Mesenchymal stem cell (in vitro differentiated cells and primary cell): ENCODE measurements at regions not wholly inside any gene's neighbourhood (a gene's known extent, or its start where the extent isn't known, plus 50 kb on each side); places are given as distances from the start of the nearest gene placed in this dataset.
A peak's percentile ranks its signal among the peaks of the same experiment; 100 is the strongest.
"Not testable (repeated sequence)": the region's sequence is repeated elsewhere in the genome, so short reads cannot be mapped to it uniquely, and the experiment has no call there.

Experiments used
- DNase-seq: peaks from one replicate; pipeline ENCODE4 v3.0.0-alpha.2; 2013
- H2AFZ ChIP-seq: one replicate; pipeline ENCODE4 v1.6.1; 2013; ENCODE audit warnings: low read depth, mild to moderate bottlenecking, control low read depth, inconsistent platforms, low read length, moderate library complexity
- H2AK5ac ChIP-seq: 2 replicates; pipeline ENCODE4 v1.6.1; 2013; ENCODE audit warnings: low read length, moderate library complexity, mild to moderate bottlenecking, inconsistent platforms; ENCODE audit not compliant: severe bottlenecking
- H2BK120ac ChIP-seq: one replicate; pipeline ENCODE4 v1.6.1; 2013; ENCODE audit warnings: low read depth, mild to moderate bottlenecking, inconsistent platforms, low read length, moderate library complexity
- H2BK12ac ChIP-seq, 2 experiments: one replicate each; pipeline ENCODE4 v1.6.1; 2013; ENCODE audit warnings: inconsistent platforms in 2 of 2, low read length in 2 of 2, mild to moderate bottlenecking in 2 of 2, moderate library complexity in 2 of 2, control low read depth in 1 of 2
- H2BK15ac ChIP-seq: one replicate; pipeline ENCODE4 v1.6.1; 2013; ENCODE audit warnings: mild to moderate bottlenecking, low read depth, inconsistent platforms; ENCODE audit not compliant: poor library complexity, severe bottlenecking
- H2BK5ac ChIP-seq: 2 replicates; pipeline ENCODE4 v1.6.1; 2013; ENCODE audit warnings: low read depth, mild to moderate bottlenecking, low read length, control low read depth, inconsistent platforms; ENCODE audit not compliant: poor library complexity, severe bottlenecking
- H3K14ac ChIP-seq, 2 experiments: one replicate each; pipeline ENCODE4 v1.6.1; 2013; ENCODE audit warnings: inconsistent platforms in 2 of 2, low read length in 2 of 2, control low read depth in 1 of 2, mild to moderate bottlenecking in 1 of 2, moderate library complexity in 1 of 2
- H3K18ac ChIP-seq, 2 experiments: one replicate each; pipeline ENCODE4 v1.6.1; 2013; ENCODE audit warnings: inconsistent platforms in 2 of 2, low read length in 2 of 2, control low read depth in 1 of 2, low read depth in 1 of 2, mild to moderate bottlenecking in 1 of 2
- H3K23ac ChIP-seq, 2 experiments: one replicate each; pipeline ENCODE4 v1.6.1; 2013; ENCODE audit warnings: inconsistent platforms in 2 of 2, low read length in 2 of 2, mild to moderate bottlenecking in 2 of 2, moderate library complexity in 2 of 2, control low read depth in 1 of 2
- H3K27ac ChIP-seq: 2 replicates; pipeline ENCODE4 v1.5.1; 2013; ENCODE audit warnings: mild to moderate bottlenecking, moderate library complexity, low read length, control low read depth, inconsistent platforms; ENCODE audit not compliant: poor library complexity, severe bottlenecking
- H3K27me3 ChIP-seq, 2 experiments: 2 replicates each; pipeline versions ENCODE4 v1.6.1 to v1.7.0; 2013; ENCODE audit warnings: low read length in 2 of 2, mild to moderate bottlenecking in 2 of 2, moderate library complexity in 2 of 2, control low read depth in 1 of 2, inconsistent platforms in 1 of 2; ENCODE audit not compliant: control insufficient read depth in 1 of 2, insufficient read depth in 1 of 2
- H3K36me3 ChIP-seq, 2 experiments: 2 replicates each; pipeline versions ENCODE4 v1.6.1 to v1.7.0; 2013; ENCODE audit warnings: low read length in 2 of 2, control low read depth in 1 of 2, inconsistent platforms in 1 of 2, low read depth in 1 of 2, mild to moderate bottlenecking in 1 of 2; ENCODE audit not compliant: insufficient read depth in 2 of 2, control insufficient read depth in 1 of 2
- H3K4ac ChIP-seq, 2 experiments: one replicate each; pipeline ENCODE4 v1.6.1; 2013; ENCODE audit warnings: inconsistent platforms in 2 of 2, low read length in 2 of 2, mild to moderate bottlenecking in 2 of 2, moderate library complexity in 2 of 2, control low read depth in 1 of 2, low read depth in 1 of 2
- H3K4me1 ChIP-seq: 2 replicates; pipeline ENCODE4 v1.6.1; 2013; ENCODE audit warnings: low read depth, low read length, control low read depth; ENCODE audit not compliant: control insufficient read depth, insufficient read depth
- H3K4me2 ChIP-seq: 2 replicates; pipeline ENCODE4 v1.6.1; 2013; ENCODE audit warnings: low read length, mild to moderate bottlenecking, inconsistent platforms; ENCODE audit not compliant: poor library complexity, severe bottlenecking
- H3K4me3 ChIP-seq, 2 experiments: 2 replicates each; pipeline versions ENCODE4 v1.5.1 to v1.7.0; 2013; ENCODE audit warnings: low read length in 2 of 2, mild to moderate bottlenecking in 2 of 2, control low read depth in 1 of 2, low read depth in 1 of 2; ENCODE audit not compliant: insufficient read depth in 1 of 2
- H3K79me1 ChIP-seq: replicated peaks from 2 replicates; pipeline ENCODE4 v1.6.1; 2013; ENCODE audit warnings: mild to moderate bottlenecking, control low read depth, low read length, inconsistent platforms; ENCODE audit not compliant: poor library complexity, severe bottlenecking
- H3K9ac ChIP-seq: 2 replicates; pipeline ENCODE4 v1.7.0; 2013; ENCODE audit warnings: mild to moderate bottlenecking, low read length, moderate library complexity
- H3K9me3 ChIP-seq: 2 replicates; pipeline ENCODE4 v1.7.0; 2013; ENCODE audit warnings: mild to moderate bottlenecking, low read length; ENCODE audit not compliant: control insufficient read depth
- H4K8ac ChIP-seq: one replicate; pipeline ENCODE4 v1.6.1; 2013; ENCODE audit warnings: inconsistent platforms, mild to moderate bottlenecking, low read length, moderate library complexity
- H4K91ac ChIP-seq: one replicate; pipeline ENCODE4 v1.6.1; 2013; ENCODE audit warnings: mild to moderate bottlenecking, low read length, inconsistent platforms
- WGBS: methylation state at CpG from one replicate; pipeline ENCODE4 v1.1.7; 2013; ENCODE audit warnings: mixed read lengths; 5-methylcytosine and 5-hydroxymethylcytosine counted together

DNA sequence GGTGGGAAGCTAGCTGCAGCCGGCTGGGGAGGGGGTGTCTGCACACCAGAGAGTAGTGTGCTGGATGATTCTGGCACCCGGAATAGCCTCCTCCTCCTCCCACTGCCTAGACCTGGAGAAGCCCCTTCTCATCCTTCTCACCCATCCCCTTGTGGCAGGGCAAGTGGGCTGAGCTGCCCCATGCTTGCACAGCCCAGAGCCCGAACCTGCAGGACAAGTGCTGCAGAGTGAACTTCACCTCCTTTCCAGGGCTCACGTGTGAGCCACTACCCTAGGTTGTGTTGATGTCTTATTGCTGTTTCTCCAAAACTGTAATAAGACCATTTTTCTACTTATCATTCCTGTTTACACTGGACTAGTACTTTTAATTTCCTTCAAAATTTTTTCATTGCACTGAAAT, 56.1 kb upstream of the GLYATL1B start:
- Histone ChIP-seq H3K18ac (no peak overlapping the region), H4K91ac (no peak overlapping the region), H3K4me3 (no peak overlapping the region), H2AK5ac (no peak overlapping the region), H3K4me2 (no peak overlapping the region), H3K9ac (no peak overlapping the region), H2AFZ (no peak overlapping the region), H3K27me3 (peaks cover 0 to 22% of the 10 kb centered on the region in 2 experiments), H2BK12ac (no peak overlapping the region), H3K4ac (no peak overlapping the region), H2BK15ac (no peak overlapping the region), H3K36me3 (no peaks in the 10 kb centered on the region), H3K4me1 (no peaks in the 10 kb centered on the region), H2BK5ac (no peak overlapping the region), H3K14ac (peak overlapping the region in 1 of 2 experiments; percentile 26), H3K79me1 (no peaks in the 10 kb centered on the region), H4K8ac (no peak overlapping the region), H3K27ac (no peak overlapping the region), H3K9me3 (peaks cover 4% of the 10 kb centered on the region), H2BK120ac (no peak overlapping the region), H3K23ac (no peak overlapping the region)
- 80% methylated on average over 2 of the region's 4 CpGs for WGBS
- no peak for DNase-seq

DNA sequence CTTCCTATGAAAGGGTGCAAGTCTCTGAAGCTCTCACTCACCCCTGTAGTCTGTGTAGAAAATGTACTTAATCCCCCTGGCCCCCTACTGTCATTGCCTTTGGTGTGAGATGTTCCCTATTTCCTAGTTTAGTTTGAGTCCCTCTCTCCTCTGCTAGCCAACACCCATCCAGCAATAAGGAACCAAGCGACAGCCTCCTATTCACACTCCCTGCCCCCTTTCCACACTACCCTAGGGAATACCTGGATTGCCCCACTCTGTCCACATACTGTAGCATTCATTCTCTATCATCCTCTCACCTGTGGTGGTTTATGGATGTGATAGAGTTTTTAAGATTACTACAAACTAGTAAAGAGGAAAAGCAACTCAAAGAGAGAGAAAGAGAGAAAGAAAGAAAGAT, 54.4 kb upstream of the GLYATL1B start:
- not testable (repeated sequence) for H3K9me3 ChIP-seq, H3K4ac ChIP-seq, H3K4me2 ChIP-seq, H3K4me3 ChIP-seq, H3K4me1 ChIP-seq, H3K36me3 ChIP-seq, H3K18ac ChIP-seq, H3K23ac ChIP-seq, H3K14ac ChIP-seq, H4K8ac ChIP-seq, H2AFZ ChIP-seq, H3K79me1 ChIP-seq, DNase-seq, H3K27ac ChIP-seq, H2AK5ac ChIP-seq, H2BK12ac ChIP-seq, H2BK5ac ChIP-seq, H2BK120ac ChIP-seq, H3K9ac ChIP-seq, H2BK15ac ChIP-seq, H4K91ac ChIP-seq
- H3K27me3 ChIP-seq = peaks cover 0 to 22% of the 10 kb centered on the region in 2 experiments
- 89% methylated on average over 1 of the region's 1 CpG for WGBS
